GM23338 (cell line): ENCODE measurements at regions not wholly inside any gene's neighbourhood (a gene's known extent, or its start where the extent isn't known, plus 50 kb on each side); places are given as distances from the start of the nearest gene placed in this dataset.

Experiments used
- ATAC-seq: fragments of 200-7000 bp; cut with Tn5 transposase; 3 replicates; pipeline ENCODE4 v1.9.1; 2020
- DNase-seq: peaks from one replicate; pipeline ENCODE4 v3.0.0-alpha.2; 2015; ENCODE audit warnings: low spot score
- H2AFZ ChIP-seq: fragments of 200-600 bp; sonication (generic); 2 replicates; pipeline ENCODE4 v1.8.0; 2016; ENCODE audit warnings: antibody characterized with exemption, mild to moderate bottlenecking, moderate library complexity
- H3F3A ChIP-seq: fragments of 200-600 bp; sonication (generic); replicated peaks from 2 replicates; pipeline ENCODE4 v1.8.0; 2017; ENCODE audit warnings: antibody characterized with exemption, mixed run types, low read depth
- H3K27ac ChIP-seq: fragments of 200-600 bp; sonication (generic); 2 replicates; pipeline ENCODE4 v1.6.1; 2016; ENCODE audit warnings: low read depth
- H3K27me3 ChIP-seq: fragments of 200-600 bp; sonication (generic); 2 replicates; pipeline ENCODE4 v1.8.0; 2016; ENCODE audit warnings: mild to moderate bottlenecking, mixed run types, moderate library complexity; ENCODE audit not compliant: insufficient read depth
- H3K36me3 ChIP-seq: fragments of 200-600 bp; sonication (generic); 2 replicates; pipeline ENCODE4 v1.8.0; 2016; ENCODE audit warnings: mild to moderate bottlenecking; ENCODE audit not compliant: insufficient read depth
- H3K4me1 ChIP-seq: fragments of 200-600 bp; sonication (generic); 2 replicates; pipeline ENCODE4 v1.8.0; 2016; ENCODE audit warnings: mild to moderate bottlenecking, moderate library complexity; ENCODE audit not compliant: insufficient read depth
- H3K4me2 ChIP-seq: fragments of 200-600 bp; sonication (generic); 2 replicates; pipeline ENCODE4 v1.7.1; 2017; ENCODE audit warnings: mixed run types
- H3K4me3 ChIP-seq: fragments of 200-600 bp; sonication (generic); 2 replicates; pipeline ENCODE4 v1.6.1; 2016; ENCODE audit warnings: mixed run types
- H3K79me2 ChIP-seq: fragments of 200-600 bp; sonication (generic); replicated peaks from 2 replicates; pipeline ENCODE4 v1.8.0; 2017; ENCODE audit warnings: mild to moderate bottlenecking; ENCODE audit not compliant: insufficient read depth
- H3K9me2 ChIP-seq: fragments of 200-600 bp; sonication (generic); 2 replicates; pipeline ENCODE4 v1.8.0; 2017; ENCODE audit not compliant: insufficient read depth
- H4K20me1 ChIP-seq: fragments of 200-600 bp; sonication (generic); replicated peaks from 2 replicates; pipeline ENCODE4 v1.8.0; 2017; ENCODE audit warnings: mild to moderate bottlenecking; ENCODE audit not compliant: insufficient read depth
- H3K27ac Mint-ChIP-seq: 2 replicates; pipeline ENCODE4 v1.8.0; 2020; ENCODE audit warnings: inconsistent platforms, mild to moderate bottlenecking, moderate library complexity, mixed read lengths
- H3K27me3 Mint-ChIP-seq: 3 replicates; pipeline ENCODE4 v1.8.0; 2022; ENCODE audit warnings: low read depth, mild to moderate bottlenecking, moderate library complexity, mixed read lengths, inconsistent platforms; ENCODE audit not compliant: insufficient read depth, poor library complexity
- H3K36me3 Mint-ChIP-seq: 3 replicates; pipeline ENCODE4 v1.8.0; 2021; ENCODE audit warnings: low read depth, mild to moderate bottlenecking, inconsistent platforms, moderate library complexity, mixed read lengths
- H3K4me1 Mint-ChIP-seq: 3 replicates; pipeline ENCODE4 v1.8.0; 2020; ENCODE audit warnings: mild to moderate bottlenecking, inconsistent platforms, mixed read lengths
- H3K4me3 Mint-ChIP-seq: 3 replicates; pipeline ENCODE4 v1.8.0; 2021; ENCODE audit warnings: moderate library complexity, mild to moderate bottlenecking, inconsistent platforms, mixed read lengths
- H3K9me3 Mint-ChIP-seq: 3 replicates; pipeline ENCODE4 v1.8.0; 2020; ENCODE audit warnings: moderate library complexity, mild to moderate bottlenecking, inconsistent platforms, mixed read lengths
- CREB1 ChIP-seq: fragments of 250-450 bp; sonication (Bioruptor Pico); IDR thresholded peaks from 2 replicates; pipeline ENCODE4 v1.5.0; 2020; ENCODE audit warnings: low read depth, mild to moderate bottlenecking, moderate library complexity
- EZH2 ChIP-seq: fragments of 200-600 bp; sonication (generic); IDR thresholded peaks from one replicate; pipeline ENCODE4 v1.8.0; 2017; ENCODE audit warnings: antibody characterized with exemption, mild to moderate bottlenecking, low read depth; ENCODE audit not compliant: unreplicated experiment
- EZH2phosphoT487 ChIP-seq: fragments of 200-600 bp; sonication (generic); IDR thresholded peaks from one replicate; pipeline ENCODE4 v1.8.1; 2018; ENCODE audit warnings: antibody characterized with exemption; ENCODE audit not compliant: unreplicated experiment
- JUNB ChIP-seq: IDR thresholded peaks from one replicate; pipeline ENCODE4 v1.6.1; 2016; ENCODE audit warnings: antibody characterized with exemption; ENCODE audit not compliant: unreplicated experiment
- NANOG ChIP-seq: IDR thresholded peaks from 2 replicates; pipeline ENCODE4 v1.6.1; 2016; ENCODE audit warnings: antibody characterized with exemption, borderline replicate concordance
- POLR2AphosphoS5 ChIP-seq: IDR thresholded peaks from 2 replicates; pipeline ENCODE4 v1.6.1; 2016; ENCODE audit warnings: antibody characterized with exemption, low read depth
- STAT1 ChIP-seq: IDR thresholded peaks from one replicate; pipeline ENCODE4 v1.6.1; 2016; ENCODE audit warnings: antibody characterized with exemption; ENCODE audit not compliant: unreplicated experiment
- ZNF114 ChIP-seq: fragments of 250-450 bp; sonication (Bioruptor Pico); IDR thresholded peaks from 2 replicates; pipeline ENCODE4 v1.5.0; 2020; ENCODE audit warnings: mild to moderate bottlenecking, moderate library complexity
- ZNF331 ChIP-seq: fragments of 250-450 bp; sonication (Bioruptor Pico); IDR thresholded peaks from 2 replicates; pipeline ENCODE4 v1.5.0; 2020; ENCODE audit warnings: low read depth, mild to moderate bottlenecking, moderate library complexity
- TF ChIP-seq, protein P1 (sequence below): IDR thresholded peaks from 2 replicates; pipeline ENCODE4 v1.6.1; 2016; ENCODE audit warnings: antibody characterized with exemption
- TF ChIP-seq, protein P2 (sequence below): IDR thresholded peaks from one replicate; pipeline ENCODE4 v1.6.1; 2018; ENCODE audit warnings: antibody characterized with exemption; ENCODE audit not compliant: unreplicated experiment
- TF ChIP-seq, protein P3 (sequence below), 2 experiments: fragments of 200-600 bp in 1 of 2; sonication (generic) in 1 of 2; conservative IDR thresholded peaks; 2 replicates each; pipeline versions ENCODE4 v1.5.1 to v1.6.1; 2016 to 2017; ENCODE audit warnings: antibody characterized with exemption in 2 of 2, low read depth in 2 of 2, mild to moderate bottlenecking in 2 of 2, moderate library complexity in 1 of 2
- TF ChIP-seq, protein P4 (sequence below): fragments of 250-450 bp; sonication (Bioruptor Pico); IDR thresholded peaks from 2 replicates; pipeline ENCODE4 v1.5.0; 2020; ENCODE audit warnings: mild to moderate bottlenecking, moderate library complexity

DNA sequence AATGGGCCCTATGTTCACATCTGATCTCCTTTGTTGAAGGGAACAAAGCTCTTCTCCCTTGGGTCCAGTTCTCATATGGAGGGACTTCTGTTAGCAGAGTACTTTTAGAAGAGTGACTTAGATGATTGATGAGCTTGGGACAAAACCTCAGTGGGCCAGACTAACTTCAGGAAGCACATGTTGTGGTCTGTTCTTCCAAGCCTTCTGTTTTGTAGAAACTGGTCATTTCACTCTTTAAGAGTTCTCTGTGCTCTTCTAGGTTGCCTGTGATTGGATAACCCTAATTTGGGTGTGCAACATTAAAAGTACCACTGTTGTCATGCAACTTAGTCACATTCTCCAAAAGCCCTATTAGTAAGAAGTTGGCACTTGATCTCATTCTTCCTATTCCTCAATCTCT lies 183.5 kb upstream of the ACO1 start:
- H4K20me1 ChIP-seq, result no peaks in the 10 kb centered on the region
- 0 out of 2 replicates have a peak, but pooled peaks cover 16% of the 10 kb centered on the region for H3K9me2 ChIP-seq
- 0 out of 2 replicates have a peak, but pooled peaks cover 15% of the 10 kb centered on the region for H3K4me1 ChIP-seq
- H3K27me3 ChIP-seq, result no peaks in the 10 kb centered on the region
- no peaks in the 10 kb centered on the region for H3K36me3 ChIP-seq
- no peak for TF ChIP-seq ZNF331 (CRISPR knock-in tag)
- TF ChIP-seq, protein P1, sequence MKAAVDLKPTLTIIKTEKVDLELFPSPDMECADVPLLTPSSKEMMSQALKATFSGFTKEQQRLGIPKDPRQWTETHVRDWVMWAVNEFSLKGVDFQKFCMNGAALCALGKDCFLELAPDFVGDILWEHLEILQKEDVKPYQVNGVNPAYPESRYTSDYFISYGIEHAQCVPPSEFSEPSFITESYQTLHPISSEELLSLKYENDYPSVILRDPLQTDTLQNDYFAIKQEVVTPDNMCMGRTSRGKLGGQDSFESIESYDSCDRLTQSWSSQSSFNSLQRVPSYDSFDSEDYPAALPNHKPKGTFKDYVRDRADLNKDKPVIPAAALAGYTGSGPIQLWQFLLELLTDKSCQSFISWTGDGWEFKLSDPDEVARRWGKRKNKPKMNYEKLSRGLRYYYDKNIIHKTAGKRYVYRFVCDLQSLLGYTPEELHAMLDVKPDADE, result no peak
- no peak for TF ChIP-seq EZH2
- TF ChIP-seq POLR2AphosphoS5, result no peak
- TF ChIP-seq STAT1, result no peak
- no peak for TF ChIP-seq NANOG
- no peak for TF ChIP-seq CREB1
- TF ChIP-seq JUNB, result no peak
- TF ChIP-seq ZNF114 (CRISPR knock-in tag), result no peak
- TF ChIP-seq, protein P2, sequence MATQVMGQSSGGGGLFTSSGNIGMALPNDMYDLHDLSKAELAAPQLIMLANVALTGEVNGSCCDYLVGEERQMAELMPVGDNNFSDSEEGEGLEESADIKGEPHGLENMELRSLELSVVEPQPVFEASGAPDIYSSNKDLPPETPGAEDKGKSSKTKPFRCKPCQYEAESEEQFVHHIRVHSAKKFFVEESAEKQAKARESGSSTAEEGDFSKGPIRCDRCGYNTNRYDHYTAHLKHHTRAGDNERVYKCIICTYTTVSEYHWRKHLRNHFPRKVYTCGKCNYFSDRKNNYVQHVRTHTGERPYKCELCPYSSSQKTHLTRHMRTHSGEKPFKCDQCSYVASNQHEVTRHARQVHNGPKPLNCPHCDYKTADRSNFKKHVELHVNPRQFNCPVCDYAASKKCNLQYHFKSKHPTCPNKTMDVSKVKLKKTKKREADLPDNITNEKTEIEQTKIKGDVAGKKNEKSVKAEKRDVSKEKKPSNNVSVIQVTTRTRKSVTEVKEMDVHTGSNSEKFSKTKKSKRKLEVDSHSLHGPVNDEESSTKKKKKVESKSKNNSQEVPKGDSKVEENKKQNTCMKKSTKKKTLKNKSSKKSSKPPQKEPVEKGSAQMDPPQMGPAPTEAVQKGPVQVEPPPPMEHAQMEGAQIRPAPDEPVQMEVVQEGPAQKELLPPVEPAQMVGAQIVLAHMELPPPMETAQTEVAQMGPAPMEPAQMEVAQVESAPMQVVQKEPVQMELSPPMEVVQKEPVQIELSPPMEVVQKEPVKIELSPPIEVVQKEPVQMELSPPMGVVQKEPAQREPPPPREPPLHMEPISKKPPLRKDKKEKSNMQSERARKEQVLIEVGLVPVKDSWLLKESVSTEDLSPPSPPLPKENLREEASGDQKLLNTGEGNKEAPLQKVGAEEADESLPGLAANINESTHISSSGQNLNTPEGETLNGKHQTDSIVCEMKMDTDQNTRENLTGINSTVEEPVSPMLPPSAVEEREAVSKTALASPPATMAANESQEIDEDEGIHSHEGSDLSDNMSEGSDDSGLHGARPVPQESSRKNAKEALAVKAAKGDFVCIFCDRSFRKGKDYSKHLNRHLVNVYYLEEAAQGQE, result no peak
- TF ChIP-seq EZH2phosphoT487, result no peak
- TF ChIP-seq, protein P3, sequence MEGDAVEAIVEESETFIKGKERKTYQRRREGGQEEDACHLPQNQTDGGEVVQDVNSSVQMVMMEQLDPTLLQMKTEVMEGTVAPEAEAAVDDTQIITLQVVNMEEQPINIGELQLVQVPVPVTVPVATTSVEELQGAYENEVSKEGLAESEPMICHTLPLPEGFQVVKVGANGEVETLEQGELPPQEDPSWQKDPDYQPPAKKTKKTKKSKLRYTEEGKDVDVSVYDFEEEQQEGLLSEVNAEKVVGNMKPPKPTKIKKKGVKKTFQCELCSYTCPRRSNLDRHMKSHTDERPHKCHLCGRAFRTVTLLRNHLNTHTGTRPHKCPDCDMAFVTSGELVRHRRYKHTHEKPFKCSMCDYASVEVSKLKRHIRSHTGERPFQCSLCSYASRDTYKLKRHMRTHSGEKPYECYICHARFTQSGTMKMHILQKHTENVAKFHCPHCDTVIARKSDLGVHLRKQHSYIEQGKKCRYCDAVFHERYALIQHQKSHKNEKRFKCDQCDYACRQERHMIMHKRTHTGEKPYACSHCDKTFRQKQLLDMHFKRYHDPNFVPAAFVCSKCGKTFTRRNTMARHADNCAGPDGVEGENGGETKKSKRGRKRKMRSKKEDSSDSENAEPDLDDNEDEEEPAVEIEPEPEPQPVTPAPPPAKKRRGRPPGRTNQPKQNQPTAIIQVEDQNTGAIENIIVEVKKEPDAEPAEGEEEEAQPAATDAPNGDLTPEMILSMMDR (conservative IDR thresholded peaks at IDR 0.05; ENCODE audit: low read depth in 2 of 2), result no peak
- TF ChIP-seq, protein P4, sequence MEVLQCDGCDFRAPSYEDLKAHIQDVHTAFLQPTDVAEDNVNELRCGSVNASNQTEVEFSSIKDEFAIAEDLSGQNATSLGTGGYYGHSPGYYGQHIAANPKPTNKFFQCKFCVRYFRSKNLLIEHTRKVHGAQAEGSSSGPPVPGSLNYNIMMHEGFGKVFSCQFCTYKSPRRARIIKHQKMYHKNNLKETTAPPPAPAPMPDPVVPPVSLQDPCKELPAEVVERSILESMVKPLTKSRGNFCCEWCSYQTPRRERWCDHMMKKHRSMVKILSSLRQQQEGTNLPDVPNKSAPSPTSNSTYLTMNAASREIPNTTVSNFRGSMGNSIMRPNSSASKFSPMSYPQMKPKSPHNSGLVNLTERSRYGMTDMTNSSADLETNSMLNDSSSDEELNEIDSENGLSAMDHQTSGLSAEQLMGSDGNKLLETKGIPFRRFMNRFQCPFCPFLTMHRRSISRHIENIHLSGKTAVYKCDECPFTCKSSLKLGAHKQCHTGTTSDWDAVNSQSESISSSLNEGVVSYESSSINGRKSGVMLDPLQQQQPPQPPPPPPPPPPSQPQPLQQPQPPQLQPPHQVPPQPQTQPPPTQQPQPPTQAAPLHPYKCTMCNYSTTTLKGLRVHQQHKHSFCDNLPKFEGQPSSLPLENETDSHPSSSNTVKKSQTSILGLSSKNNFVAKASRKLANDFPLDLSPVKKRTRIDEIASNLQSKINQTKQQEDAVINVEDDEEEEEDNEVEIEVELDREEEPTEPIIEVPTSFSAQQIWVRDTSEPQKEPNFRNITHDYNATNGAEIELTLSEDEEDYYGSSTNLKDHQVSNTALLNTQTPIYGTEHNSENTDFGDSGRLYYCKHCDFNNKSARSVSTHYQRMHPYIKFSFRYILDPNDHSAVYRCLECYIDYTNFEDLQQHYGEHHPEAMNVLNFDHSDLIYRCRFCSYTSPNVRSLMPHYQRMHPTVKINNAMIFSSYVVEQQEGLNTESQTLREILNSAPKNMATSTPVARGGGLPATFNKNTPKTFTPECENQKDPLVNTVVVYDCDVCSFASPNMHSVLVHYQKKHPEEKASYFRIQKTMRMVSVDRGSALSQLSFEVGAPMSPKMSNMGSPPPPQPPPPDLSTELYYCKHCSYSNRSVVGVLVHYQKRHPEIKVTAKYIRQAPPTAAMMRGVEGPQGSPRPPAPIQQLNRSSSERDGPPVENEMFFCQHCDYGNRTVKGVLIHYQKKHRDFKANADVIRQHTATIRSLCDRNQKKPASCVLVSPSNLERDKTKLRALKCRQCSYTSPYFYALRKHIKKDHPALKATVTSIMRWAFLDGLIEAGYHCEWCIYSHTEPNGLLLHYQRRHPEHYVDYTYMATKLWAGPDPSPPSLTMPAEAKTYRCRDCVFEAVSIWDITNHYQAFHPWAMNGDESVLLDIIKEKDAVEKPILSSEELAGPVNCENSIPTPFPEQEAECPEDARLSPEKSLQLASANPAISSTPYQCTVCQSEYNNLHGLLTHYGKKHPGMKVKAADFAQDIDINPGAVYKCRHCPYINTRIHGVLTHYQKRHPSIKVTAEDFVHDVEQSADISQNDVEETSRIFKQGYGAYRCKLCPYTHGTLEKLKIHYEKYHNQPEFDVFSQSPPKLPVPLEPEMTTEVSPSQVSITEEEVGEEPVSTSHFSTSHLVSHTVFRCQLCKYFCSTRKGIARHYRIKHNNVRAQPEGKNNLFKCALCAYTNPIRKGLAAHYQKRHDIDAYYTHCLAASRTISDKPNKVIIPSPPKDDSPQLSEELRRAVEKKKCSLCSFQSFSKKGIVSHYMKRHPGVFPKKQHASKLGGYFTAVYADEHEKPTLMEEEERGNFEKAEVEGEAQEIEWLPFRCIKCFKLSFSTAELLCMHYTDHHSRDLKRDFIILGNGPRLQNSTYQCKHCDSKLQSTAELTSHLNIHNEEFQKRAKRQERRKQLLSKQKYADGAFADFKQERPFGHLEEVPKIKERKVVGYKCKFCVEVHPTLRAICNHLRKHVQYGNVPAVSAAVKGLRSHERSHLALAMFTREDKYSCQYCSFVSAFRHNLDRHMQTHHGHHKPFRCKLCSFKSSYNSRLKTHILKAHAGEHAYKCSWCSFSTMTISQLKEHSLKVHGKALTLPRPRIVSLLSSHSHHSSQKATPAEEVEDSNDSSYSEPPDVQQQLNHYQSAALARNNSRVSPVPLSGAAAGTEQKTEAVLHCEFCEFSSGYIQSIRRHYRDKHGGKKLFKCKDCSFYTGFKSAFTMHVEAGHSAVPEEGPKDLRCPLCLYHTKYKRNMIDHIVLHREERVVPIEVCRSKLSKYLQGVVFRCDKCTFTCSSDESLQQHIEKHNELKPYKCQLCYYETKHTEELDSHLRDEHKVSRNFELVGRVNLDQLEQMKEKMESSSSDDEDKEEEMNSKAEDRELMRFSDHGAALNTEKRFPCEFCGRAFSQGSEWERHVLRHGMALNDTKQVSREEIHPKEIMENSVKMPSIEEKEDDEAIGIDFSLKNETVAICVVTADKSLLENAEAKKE, result no peak
- no peaks in the 10 kb centered on the region for H3F3A ChIP-seq
- no peaks in the 10 kb centered on the region for H3K36me3 Mint-ChIP-seq
- no peak for DNase-seq
- ATAC-seq, result no peak
- no peaks in the 10 kb centered on the region for H3K79me2 ChIP-seq
- peaks cover 9% of the 10 kb centered on the region for H3K4me1 Mint-ChIP-seq
- H3K27me3 Mint-ChIP-seq, result no peaks in the 10 kb centered on the region
- H3K4me3 ChIP-seq, result no peak overlapping the region
- H2AFZ ChIP-seq, result no peak overlapping the region
- no peak overlapping the region for H3K27ac Mint-ChIP-seq
- no peaks in the 10 kb centered on the region for H3K9me3 Mint-ChIP-seq
- H3K4me3 Mint-ChIP-seq, result no peak overlapping the region
- no peak overlapping the region for H3K4me2 ChIP-seq
- no peak overlapping the region for H3K27ac ChIP-seq
